ENCODE measurements at regions not wholly inside any gene's neighbourhood (a gene's known extent, or its start where the extent isn't known, plus 50 kb on each side); places are given as distances from the start of the nearest gene placed in this dataset.

DNA sequence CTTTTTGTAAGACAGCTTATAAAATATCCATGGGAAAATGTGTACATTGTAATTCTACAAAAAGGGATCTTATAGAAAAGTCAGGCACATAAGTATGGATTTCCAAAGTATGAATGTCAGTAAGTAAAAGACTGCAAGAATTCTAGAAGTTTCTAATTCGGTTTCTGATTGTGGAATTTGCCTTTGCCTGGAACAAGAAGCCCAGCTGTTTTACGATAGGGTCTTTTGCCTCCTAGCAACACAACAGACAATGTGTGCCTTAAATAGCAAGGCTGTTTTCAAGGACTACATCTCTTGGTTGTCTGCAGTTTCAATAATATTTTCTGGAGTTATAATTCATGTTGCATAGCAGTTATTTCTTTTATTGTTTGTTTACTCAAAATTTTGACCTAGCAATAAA, 312.9 kb downstream of the MTX2 start:
- TF ChIP-seq CTCF (IDR thresholded peaks at IDR 0.05; ENCODE audit: low read depth, low read length): no peak
- DNase-seq (ENCODE audit: extremely low read depth, low read depth): no peak

DNA sequence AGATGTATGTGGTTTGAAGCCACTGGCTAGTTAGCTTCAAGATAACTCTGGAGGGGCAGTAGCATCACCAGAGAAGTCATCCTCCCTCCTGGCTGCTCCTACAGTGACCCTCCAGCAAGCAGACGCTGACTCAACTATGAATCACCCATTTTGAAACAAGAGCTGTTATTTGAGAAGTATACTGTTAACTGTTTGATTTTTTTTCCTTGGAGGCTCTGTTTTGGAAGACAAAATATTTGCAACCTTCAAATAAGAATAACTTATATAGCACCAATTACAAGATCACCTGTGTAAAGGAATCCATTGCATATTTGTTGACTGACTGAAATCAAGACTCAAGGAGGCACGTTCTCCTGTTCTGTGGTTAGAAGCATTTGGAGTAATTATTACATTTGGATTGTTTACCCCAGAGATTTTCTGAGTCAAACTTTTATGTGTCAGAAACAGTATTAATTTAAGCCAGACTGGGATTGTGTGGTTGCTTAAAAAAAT, 313.8 kb downstream of the MTX2 start:
- no peak for TF ChIP-seq CTCF (IDR thresholded peaks at IDR 0.05; ENCODE audit: low read depth, low read length)

DNA sequence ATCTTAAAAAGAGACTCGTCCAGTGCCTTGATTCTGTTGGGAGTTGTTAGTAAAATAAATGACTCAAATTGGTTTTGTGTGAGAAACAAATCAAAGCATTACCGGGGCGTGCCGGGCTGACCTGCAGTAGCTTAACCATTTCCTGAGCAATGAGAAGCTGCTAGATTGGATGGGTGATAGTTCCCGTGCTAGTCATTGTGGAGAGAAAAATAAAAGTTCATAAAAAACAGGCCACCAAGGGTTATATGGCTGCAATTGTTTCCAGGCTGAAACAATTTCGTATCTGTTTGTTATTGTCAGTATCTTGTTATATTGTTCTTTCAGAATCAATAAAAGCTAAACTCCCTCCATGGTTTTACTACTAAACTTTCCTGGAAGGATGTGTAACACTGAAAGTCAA, 314.4 kb downstream of the MTX2 start:
- TF ChIP-seq CTCF (IDR thresholded peaks at IDR 0.05; ENCODE audit: low read depth, low read length): no peak
- DNase-seq (ENCODE audit: extremely low read depth, low read depth): no peak

More for the DNA sequence above, 313.8 kb downstream of the MTX2 start:
- DNase-seq (ENCODE audit: extremely low read depth, low read depth): peak; percentile 44

- no peak for DNase-seq (ENCODE audit: extremely low read depth, low read depth)
- no peak for TF ChIP-seq CTCF (IDR thresholded peaks at IDR 0.05; ENCODE audit: low read depth, low read length)
These were observed 315.1 kb downstream of the MTX2 start for GRCh38 chr2:176584333-176584732.

- DNase-seq (ENCODE audit: extremely low read depth, low read depth): no peak
- TF ChIP-seq CTCF (IDR thresholded peaks at IDR 0.05; ENCODE audit: low read depth, low read length): no peak
These were observed 316.0 kb downstream of the MTX2 start for GRCh38 chr2:176585291-176585690.

DNA sequence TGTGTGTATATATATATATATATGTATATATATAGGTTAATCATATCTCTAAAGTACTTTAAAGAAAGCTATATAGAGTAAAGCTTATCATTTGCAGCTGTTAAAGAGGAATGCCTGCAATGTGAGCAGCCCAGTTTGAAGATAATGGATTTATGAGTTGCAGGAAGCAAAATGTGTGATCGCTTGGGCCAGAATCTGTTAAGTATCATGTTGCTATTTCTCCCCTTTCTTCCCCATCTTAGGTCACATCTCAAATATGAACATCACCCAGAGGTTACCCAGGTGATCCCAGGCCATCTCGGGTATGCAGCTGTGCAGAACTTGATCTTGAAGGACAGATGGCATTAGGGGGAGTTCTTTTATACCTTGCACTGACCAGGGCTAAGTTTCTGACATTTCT, 316.5 kb downstream of the MTX2 start:
- no peak for TF ChIP-seq CTCF (IDR thresholded peaks at IDR 0.05; ENCODE audit: low read depth, low read length)
- DNase-seq (ENCODE audit: extremely low read depth, low read depth): no peak

- TF ChIP-seq CTCF (IDR thresholded peaks at IDR 0.05; ENCODE audit: low read depth, low read length): no peak
- DNase-seq (ENCODE audit: extremely low read depth, low read depth): no peak
These were observed 320.0 kb downstream of the MTX2 start for GRCh38 chr2:176589287-176589686.
